ENCODE measurements at regions not wholly inside any gene's neighbourhood (a gene's known extent, or its start where the extent isn't known, plus 50 kb on each side); places are given as distances from the start of the nearest gene placed in this dataset.

DNA sequence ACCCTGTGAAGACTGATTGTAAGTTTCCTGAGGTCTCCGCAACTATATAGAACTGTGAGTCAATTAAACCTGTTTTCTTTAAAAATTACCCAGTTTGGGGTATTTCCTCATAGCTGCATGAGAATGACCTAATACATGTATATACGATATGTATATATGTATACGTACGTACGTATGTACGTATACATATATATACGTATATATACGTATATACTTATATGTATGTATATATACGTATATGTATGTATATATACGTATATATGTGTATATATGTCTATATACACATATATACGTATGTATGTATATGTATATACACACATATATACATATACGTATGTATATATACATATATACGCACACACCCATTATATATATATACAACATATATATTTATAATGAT is 1153.0 kb upstream of the CDH18 start:
- Histone ChIP-seq H3K4me3 (ENCODE audit: low read depth, low read length) (no peak overlapping the region), H3K9me3 (ENCODE audit: control insufficient read depth, insufficient read depth, low read depth, low read length) (no peaks in the 10 kb centered on the region), H3K36me3 (ENCODE audit: control insufficient read depth in 2 of 2, insufficient read depth in 1 of 2, low read length in 2 of 2) (no peaks in the 10 kb centered on the region), H3K4me1 (ENCODE audit: control insufficient read depth, insufficient read depth, low read length) (no peaks in the 10 kb centered on the region), H3K27ac (ENCODE audit: extremely low read depth, low read depth, low read length) (no peak overlapping the region)
- TF ChIP-seq ZNF473 (tag by site-specific recombination; IDR thresholded peaks at IDR 0.05) (no peak), ZNF610 (tag by site-specific recombination; IDR thresholded peaks at IDR 0.05; ENCODE audit: borderline replicate concordance) (no peak), KLF1 (tag by site-specific recombination; IDR thresholded peaks at IDR 0.05) (no peak), ZNF660 (tag by site-specific recombination; IDR thresholded peaks at IDR 0.05) (no peak), ZIC2 (tag by site-specific recombination; IDR thresholded peaks at IDR 0.05) (no peak), ZEB2 (tag by site-specific recombination; IDR thresholded peaks at IDR 0.05) (no peak), TRIM28 (IDR thresholded peaks at IDR 0.05; ENCODE audit: borderline replicate concordance, low read length) (no peak), ZNF175 (tag by site-specific recombination; IDR thresholded peaks at IDR 0.05) (no peak), ZNF529 (tag by site-specific recombination; IDR thresholded peaks at IDR 0.05; ENCODE audit: insufficient replicate concordance) (no peak), ZNF404 (tag by site-specific recombination; IDR thresholded peaks at IDR 0.05) (no peak), EGR2 (tag by site-specific recombination; IDR thresholded peaks at IDR 0.05; ENCODE audit: low read depth) (no peak), ZNF548 (tag by site-specific recombination; IDR thresholded peaks at IDR 0.05) (no peak), ZNF211 (tag by site-specific recombination; IDR thresholded peaks at IDR 0.05; ENCODE audit: low read depth) (no peak)
- TF ChIP-seq, protein P1, sequence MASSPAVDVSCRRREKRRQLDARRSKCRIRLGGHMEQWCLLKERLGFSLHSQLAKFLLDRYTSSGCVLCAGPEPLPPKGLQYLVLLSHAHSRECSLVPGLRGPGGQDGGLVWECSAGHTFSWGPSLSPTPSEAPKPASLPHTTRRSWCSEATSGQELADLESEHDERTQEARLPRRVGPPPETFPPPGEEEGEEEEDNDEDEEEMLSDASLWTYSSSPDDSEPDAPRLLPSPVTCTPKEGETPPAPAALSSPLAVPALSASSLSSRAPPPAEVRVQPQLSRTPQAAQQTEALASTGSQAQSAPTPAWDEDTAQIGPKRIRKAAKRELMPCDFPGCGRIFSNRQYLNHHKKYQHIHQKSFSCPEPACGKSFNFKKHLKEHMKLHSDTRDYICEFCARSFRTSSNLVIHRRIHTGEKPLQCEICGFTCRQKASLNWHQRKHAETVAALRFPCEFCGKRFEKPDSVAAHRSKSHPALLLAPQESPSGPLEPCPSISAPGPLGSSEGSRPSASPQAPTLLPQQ (tag by site-specific recombination; IDR thresholded peaks at IDR 0.05): no peak
- TF ChIP-seq, protein P2, sequence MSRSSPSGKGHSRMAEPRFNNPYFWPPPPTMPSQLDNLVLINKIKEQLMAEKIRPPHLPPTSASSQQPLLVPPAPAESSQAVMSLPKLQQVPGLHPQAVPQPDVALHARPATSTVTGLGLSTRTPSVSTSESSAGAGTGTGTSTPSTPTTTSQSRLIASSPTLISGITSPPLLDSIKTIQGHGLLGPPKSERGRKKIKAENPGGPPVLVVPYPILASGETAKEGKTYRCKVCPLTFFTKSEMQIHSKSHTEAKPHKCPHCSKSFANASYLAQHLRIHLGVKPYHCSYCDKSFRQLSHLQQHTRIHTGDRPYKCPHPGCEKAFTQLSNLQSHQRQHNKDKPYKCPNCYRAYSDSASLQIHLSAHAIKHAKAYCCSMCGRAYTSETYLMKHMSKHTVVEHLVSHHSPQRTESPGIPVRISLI (tag by site-specific recombination; IDR thresholded peaks at IDR 0.05): no peak
- TF ChIP-seq, protein P3, sequence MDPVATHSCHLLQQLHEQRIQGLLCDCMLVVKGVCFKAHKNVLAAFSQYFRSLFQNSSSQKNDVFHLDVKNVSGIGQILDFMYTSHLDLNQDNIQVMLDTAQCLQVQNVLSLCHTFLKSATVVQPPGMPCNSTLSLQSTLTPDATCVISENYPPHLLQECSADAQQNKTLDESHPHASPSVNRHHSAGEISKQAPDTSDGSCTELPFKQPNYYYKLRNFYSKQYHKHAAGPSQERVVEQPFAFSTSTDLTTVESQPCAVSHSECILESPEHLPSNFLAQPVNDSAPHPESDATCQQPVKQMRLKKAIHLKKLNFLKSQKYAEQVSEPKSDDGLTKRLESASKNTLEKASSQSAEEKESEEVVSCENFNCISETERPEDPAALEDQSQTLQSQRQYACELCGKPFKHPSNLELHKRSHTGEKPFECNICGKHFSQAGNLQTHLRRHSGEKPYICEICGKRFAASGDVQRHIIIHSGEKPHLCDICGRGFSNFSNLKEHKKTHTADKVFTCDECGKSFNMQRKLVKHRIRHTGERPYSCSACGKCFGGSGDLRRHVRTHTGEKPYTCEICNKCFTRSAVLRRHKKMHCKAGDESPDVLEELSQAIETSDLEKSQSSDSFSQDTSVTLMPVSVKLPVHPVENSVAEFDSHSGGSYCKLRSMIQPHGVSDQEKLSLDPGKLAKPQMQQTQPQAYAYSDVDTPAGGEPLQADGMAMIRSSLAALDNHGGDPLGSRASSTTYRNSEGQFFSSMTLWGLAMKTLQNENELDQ (tag by site-specific recombination; IDR thresholded peaks at IDR 0.05; ENCODE audit: low read depth): no peak
- CTCF ChIA-PET: no interaction called here
- POLR2A ChIA-PET: no interaction called here

DNA sequence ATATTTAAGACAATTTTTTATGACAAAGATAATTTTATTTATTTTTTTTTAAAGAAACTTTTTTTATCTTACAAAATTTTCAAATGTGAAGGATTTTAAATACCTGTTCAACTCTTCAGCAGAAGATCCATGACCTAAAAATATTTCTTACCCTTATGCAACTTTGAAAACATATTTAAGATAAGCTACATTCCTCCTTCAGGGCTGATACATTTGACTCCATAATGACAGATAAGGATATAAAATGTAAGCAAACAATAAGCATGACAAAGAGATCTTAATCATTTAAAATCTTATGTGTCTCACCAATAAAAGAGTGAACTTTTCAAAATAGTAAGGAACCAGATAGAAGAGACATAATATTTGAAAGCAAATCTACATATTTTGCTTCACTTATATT is 1138.2 kb upstream of the CDH18 start:
- Histone ChIP-seq H3K9me3 (ENCODE audit: control insufficient read depth, insufficient read depth, low read depth, low read length) (no peaks in the 10 kb centered on the region), H3K4me3 (ENCODE audit: low read depth, low read length) (no peak overlapping the region), H3K27ac (ENCODE audit: extremely low read depth, low read depth, low read length) (no peak overlapping the region), H3K4me1 (ENCODE audit: control insufficient read depth, insufficient read depth, low read length) (no peaks in the 10 kb centered on the region), H3K36me3 (ENCODE audit: control insufficient read depth in 2 of 2, insufficient read depth in 1 of 2, low read length in 2 of 2) (no peaks in the 10 kb centered on the region)
- ChIA-PET POLR2A (no interaction called here), CTCF (no interaction called here)
- TF ChIP-seq ZNF830 (tag by site-specific recombination; IDR thresholded peaks at IDR 0.05; ENCODE audit: low read depth) (no peak), REPIN1 (tag by site-specific recombination; IDR thresholded peaks at IDR 0.05; ENCODE audit: low read depth) (no peak), IKZF3 (tag by site-specific recombination; IDR thresholded peaks at IDR 0.05) (no peak), MZF1 (tag by site-specific recombination; IDR thresholded peaks at IDR 0.05; ENCODE audit: borderline replicate concordance) (no peak), ZNF146 (tag by site-specific recombination; IDR thresholded peaks at IDR 0.05) (no peak), ZSCAN5A (tag by site-specific recombination; IDR thresholded peaks at IDR 0.05) (no peak), ZNF843 (tag by site-specific recombination; IDR thresholded peaks at IDR 0.05) (no peak), ZNF274 (IDR thresholded peaks at IDR 0.05; ENCODE audit: low read length) (no peak), ZNF274 (tag by site-specific recombination; IDR thresholded peaks at IDR 0.05; ENCODE audit: borderline replicate concordance) (no peak), ZNF214 (tag by site-specific recombination; IDR thresholded peaks at IDR 0.05; ENCODE audit: borderline replicate concordance) (no peak), ZNF398 (tag by site-specific recombination; IDR thresholded peaks at IDR 0.05) (no peak)
- TF ChIP-seq, protein P4, sequence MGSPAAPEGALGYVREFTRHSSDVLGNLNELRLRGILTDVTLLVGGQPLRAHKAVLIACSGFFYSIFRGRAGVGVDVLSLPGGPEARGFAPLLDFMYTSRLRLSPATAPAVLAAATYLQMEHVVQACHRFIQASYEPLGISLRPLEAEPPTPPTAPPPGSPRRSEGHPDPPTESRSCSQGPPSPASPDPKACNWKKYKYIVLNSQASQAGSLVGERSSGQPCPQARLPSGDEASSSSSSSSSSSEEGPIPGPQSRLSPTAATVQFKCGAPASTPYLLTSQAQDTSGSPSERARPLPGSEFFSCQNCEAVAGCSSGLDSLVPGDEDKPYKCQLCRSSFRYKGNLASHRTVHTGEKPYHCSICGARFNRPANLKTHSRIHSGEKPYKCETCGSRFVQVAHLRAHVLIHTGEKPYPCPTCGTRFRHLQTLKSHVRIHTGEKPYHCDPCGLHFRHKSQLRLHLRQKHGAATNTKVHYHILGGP (tag by site-specific recombination; IDR thresholded peaks at IDR 0.05): no peak
